ENCODE measurements at regions not wholly inside any gene's neighbourhood (a gene's known extent, or its start where the extent isn't known, plus 50 kb on each side); places are given as distances from the start of the nearest gene placed in this dataset.

DNA sequence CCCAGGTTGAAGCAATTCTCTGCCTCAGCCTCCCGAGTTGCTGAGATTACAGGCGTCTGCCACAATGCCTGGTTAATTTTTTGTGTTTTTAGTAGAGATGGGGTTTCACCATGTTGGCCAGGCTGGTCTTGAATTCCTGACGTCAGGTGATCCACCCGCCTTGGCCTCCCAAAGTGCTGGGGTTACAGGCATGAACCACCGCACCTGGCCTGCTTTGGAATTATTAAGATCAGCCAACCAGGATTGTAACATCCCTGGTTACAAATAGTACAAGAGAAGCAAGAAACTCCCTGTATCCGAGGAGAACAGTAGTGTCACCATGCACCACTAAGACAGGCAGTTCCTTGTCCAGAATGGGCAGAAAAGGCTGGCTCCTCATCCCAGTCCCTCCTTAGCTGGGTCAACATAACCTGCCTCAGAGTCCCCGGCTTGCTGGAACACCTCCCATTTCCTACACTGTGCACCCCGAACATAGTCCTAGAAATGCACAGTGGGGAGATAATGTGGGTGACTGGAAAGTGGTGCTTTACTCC is 77.2 kb upstream of the INCENP start:
- no peak overlapping the region for H3K27ac ChIP-seq (ENCODE audit: low read depth, low read length, poor library complexity, severe bottlenecking)
- POLR2A ChIA-PET (ENCODE audit: low non-redundant PET) = no interaction called here
- TF ChIP-seq EZH2 (IDR thresholded peaks at IDR 0.05; ENCODE audit: borderline replicate concordance, low read depth, low read length, poor library complexity, severe bottlenecking) = no peak
- no peak for TF ChIP-seq CTCF (conservative IDR thresholded peaks at IDR 0.05; ENCODE audit: low read depth, low read length)
- H3K27me3 ChIP-seq (replicated peaks; ENCODE audit: insufficient read depth, low read depth, low read length, poor library complexity) = no peaks in the 10 kb centered on the region
- intact Hi-C loops (cut with micrococcal nuclease; ENCODE audit: unreplicated experiment) = no loop called here
- no peaks in the 10 kb centered on the region for H3K36me3 ChIP-seq (ENCODE audit: insufficient read depth, low read length, poor library complexity, severe bottlenecking)
- no peaks in the 10 kb centered on the region for H3K9me3 ChIP-seq (ENCODE audit: low read depth, low read length, poor library complexity, severe bottlenecking)
- BruUV-seq (replicated peaks) = no TSS peak
- CTCF ChIA-PET = no interaction called here
- DNase-seq (ENCODE audit: low spot score) = no peak
- no peak overlapping the region for H3K4me3 ChIP-seq (ENCODE audit: low read depth, low read length, poor library complexity, severe bottlenecking)
- H3K4me1 ChIP-seq (ENCODE audit: insufficient read depth, low read length, poor library complexity, severe bottlenecking) = no peaks in the 10 kb centered on the region

DNA sequence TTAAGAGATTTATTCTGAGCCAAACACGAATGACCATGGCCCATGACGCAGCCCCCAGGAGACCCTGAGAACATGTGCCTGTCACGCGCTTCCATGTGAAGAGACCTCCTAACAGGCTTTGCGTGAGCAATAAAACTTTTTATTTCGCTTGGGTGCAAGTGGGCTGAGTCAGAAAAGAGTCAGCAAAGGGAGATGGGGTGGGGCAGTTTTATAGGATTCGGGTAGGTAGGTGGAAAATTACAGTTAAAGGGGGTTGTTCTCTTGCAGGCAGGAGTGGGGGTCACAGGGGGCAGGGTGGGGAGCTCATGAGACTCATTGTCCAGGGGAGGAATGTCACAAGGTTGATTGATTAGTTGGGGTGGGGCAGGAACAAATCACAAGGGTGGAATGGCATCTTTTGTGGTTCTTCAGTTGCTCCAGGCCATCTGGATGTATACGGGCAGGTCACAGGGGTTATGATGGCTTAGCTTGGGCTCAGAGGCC is 77.2 kb upstream of the FTH1 start:
- no peak for TF ChIP-seq EZH2 (IDR thresholded peaks at IDR 0.05; ENCODE audit: borderline replicate concordance, low read depth, low read length, poor library complexity, severe bottlenecking)
- no peak for TF ChIP-seq CTCF (conservative IDR thresholded peaks at IDR 0.05; ENCODE audit: low read depth, low read length)
- no peaks in the 10 kb centered on the region for H3K36me3 ChIP-seq (ENCODE audit: insufficient read depth, low read length, poor library complexity, severe bottlenecking)
- no peaks in the 10 kb centered on the region for H3K27me3 ChIP-seq (replicated peaks; ENCODE audit: insufficient read depth, low read depth, low read length, poor library complexity)
- no TSS peak for BruUV-seq (replicated peaks)
- no peaks in the 10 kb centered on the region for H3K9me3 ChIP-seq (ENCODE audit: low read depth, low read length, poor library complexity, severe bottlenecking)
- DNase-seq (ENCODE audit: low spot score) = no peak
- intact Hi-C loops (cut with micrococcal nuclease; ENCODE audit: unreplicated experiment) = no loop called here
- POLR2A ChIA-PET (ENCODE audit: low non-redundant PET) = no interaction called here
- H3K27ac ChIP-seq (ENCODE audit: low read depth, low read length, poor library complexity, severe bottlenecking) = no peak overlapping the region
- CTCF ChIA-PET = no interaction called here
- no peaks in the 10 kb centered on the region for H3K4me1 ChIP-seq (ENCODE audit: insufficient read depth, low read length, poor library complexity, severe bottlenecking)
- no peak overlapping the region for H3K4me3 ChIP-seq (ENCODE audit: low read depth, low read length, poor library complexity, severe bottlenecking)

DNA sequence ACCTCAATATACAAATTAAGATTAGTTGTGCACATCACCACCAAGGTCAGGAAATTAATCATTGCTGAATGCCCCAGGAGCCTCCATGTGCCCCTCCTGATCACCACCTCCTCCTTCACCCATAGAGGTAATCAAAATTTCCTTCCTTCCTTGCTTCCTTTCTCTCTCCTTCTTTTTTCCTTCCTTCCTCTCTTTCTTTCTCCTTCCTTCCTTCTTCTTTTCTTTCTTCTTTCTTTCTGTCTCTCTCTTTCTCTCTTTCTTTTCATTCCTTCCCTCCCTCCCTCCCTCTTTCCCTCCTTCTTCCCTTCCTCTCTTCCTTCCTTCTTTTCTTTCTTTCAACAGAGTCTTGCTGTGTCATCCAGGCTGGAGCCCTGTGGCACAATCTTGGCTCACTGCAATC is 67.9 kb upstream of the FTH1 start:
- CTCF ChIA-PET = no interaction called here
- intact Hi-C loops (cut with micrococcal nuclease; ENCODE audit: unreplicated experiment) = no loop called here
- BruUV-seq (replicated peaks) = no TSS peak

More for the DNA sequence above, 67.9 kb upstream of the FTH1 start:
- no peak for DNase-seq (ENCODE audit: low spot score)
- POLR2A ChIA-PET (ENCODE audit: low non-redundant PET) = no interaction called here
- Histone ChIP-seq H3K27me3 (replicated peaks; ENCODE audit: insufficient read depth, low read depth, low read length, poor library complexity) (no peaks in the 10 kb centered on the region), H3K4me1 (ENCODE audit: insufficient read depth, low read length, poor library complexity, severe bottlenecking) (no peaks in the 10 kb centered on the region), H3K9me3 (ENCODE audit: low read depth, low read length, poor library complexity, severe bottlenecking) (no peaks in the 10 kb centered on the region), H3K36me3 (ENCODE audit: insufficient read depth, low read length, poor library complexity, severe bottlenecking) (no peaks in the 10 kb centered on the region), H3K27ac (ENCODE audit: low read depth, low read length, poor library complexity, severe bottlenecking) (no peak overlapping the region), H3K4me3 (ENCODE audit: low read depth, low read length, poor library complexity, severe bottlenecking) (no peak overlapping the region)
- TF ChIP-seq CTCF (conservative IDR thresholded peaks at IDR 0.05; ENCODE audit: low read depth, low read length) = no peak
- TF ChIP-seq EZH2 (IDR thresholded peaks at IDR 0.05; ENCODE audit: borderline replicate concordance, low read depth, low read length, poor library complexity, severe bottlenecking) = no peak

Measured in A673 (cell line).